ENCODE measurements at regions not wholly inside any gene's neighbourhood (a gene's known extent, or its start where the extent isn't known, plus 50 kb on each side); places are given as distances from the start of the nearest gene placed in this dataset.

- TF ChIP-seq CTCF (IDR thresholded peaks at IDR 0.05; ENCODE audit: low read depth, low read length) (no peak), POLR2A (IDR thresholded peaks at IDR 0.05; ENCODE audit: extremely low read depth, insufficient read length) (no peak), MAX (IDR thresholded peaks at IDR 0.05; ENCODE audit: low read depth, low read length) (no peak)
These were observed 419.4 kb downstream of the ISL1 start for GRCh38 chr5:51802551-51803184.

Data from NB4 (cell line).